ENCODE measurements at regions not wholly inside any gene's neighbourhood (a gene's known extent, or its start where the extent isn't known, plus 50 kb on each side); places are given as distances from the start of the nearest gene placed in this dataset.

GRCh38 chr17:77577491-77577890 is 381.0 kb upstream of the TNRC6C start:
- no peak for DNase-seq (ENCODE audit: extremely low read depth, insufficient read length)
- Histone ChIP-seq H3K27me3 (replicated peaks; ENCODE audit: control insufficient read depth, insufficient read depth, low read length) (no peaks in the 10 kb centered on the region; the same call in none of the 2 replicates), H3K36me3 (ENCODE audit: control insufficient read depth, insufficient read depth, low read length) (no peaks in the 10 kb centered on the region), H3K4me3 (replicated peaks; ENCODE audit: low read depth, low read length) (no peak overlapping the region)
- TF ChIP-seq, protein P1, sequence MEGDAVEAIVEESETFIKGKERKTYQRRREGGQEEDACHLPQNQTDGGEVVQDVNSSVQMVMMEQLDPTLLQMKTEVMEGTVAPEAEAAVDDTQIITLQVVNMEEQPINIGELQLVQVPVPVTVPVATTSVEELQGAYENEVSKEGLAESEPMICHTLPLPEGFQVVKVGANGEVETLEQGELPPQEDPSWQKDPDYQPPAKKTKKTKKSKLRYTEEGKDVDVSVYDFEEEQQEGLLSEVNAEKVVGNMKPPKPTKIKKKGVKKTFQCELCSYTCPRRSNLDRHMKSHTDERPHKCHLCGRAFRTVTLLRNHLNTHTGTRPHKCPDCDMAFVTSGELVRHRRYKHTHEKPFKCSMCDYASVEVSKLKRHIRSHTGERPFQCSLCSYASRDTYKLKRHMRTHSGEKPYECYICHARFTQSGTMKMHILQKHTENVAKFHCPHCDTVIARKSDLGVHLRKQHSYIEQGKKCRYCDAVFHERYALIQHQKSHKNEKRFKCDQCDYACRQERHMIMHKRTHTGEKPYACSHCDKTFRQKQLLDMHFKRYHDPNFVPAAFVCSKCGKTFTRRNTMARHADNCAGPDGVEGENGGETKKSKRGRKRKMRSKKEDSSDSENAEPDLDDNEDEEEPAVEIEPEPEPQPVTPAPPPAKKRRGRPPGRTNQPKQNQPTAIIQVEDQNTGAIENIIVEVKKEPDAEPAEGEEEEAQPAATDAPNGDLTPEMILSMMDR (IDR thresholded peaks at IDR 0.05; ENCODE audit: insufficient read depth, low read length, poor library complexity, severe bottlenecking): no peak

GRCh38 chr17:77579131-77579530 is 379.4 kb upstream of the TNRC6C start:
- DNase-seq (ENCODE audit: extremely low read depth, insufficient read length): no peak
- Histone ChIP-seq H3K4me3 (replicated peaks; ENCODE audit: low read depth, low read length) (no peak overlapping the region), H3K27me3 (replicated peaks; ENCODE audit: control insufficient read depth, insufficient read depth, low read length) (no peaks in the 10 kb centered on the region; the same call in 1 of the 2 replicates), H3K36me3 (ENCODE audit: control insufficient read depth, insufficient read depth, low read length) (no peaks in the 10 kb centered on the region)
- TF ChIP-seq, protein P1 (IDR thresholded peaks at IDR 0.05; ENCODE audit: insufficient read depth, low read length, poor library complexity, severe bottlenecking): no peak

- Histone ChIP-seq H3K36me3 (ENCODE audit: control insufficient read depth, insufficient read depth, low read length) (no peaks in the 10 kb centered on the region), H3K4me3 (replicated peaks; ENCODE audit: low read depth, low read length) (no peak overlapping the region), H3K27me3 (replicated peaks; ENCODE audit: control insufficient read depth, insufficient read depth, low read length) (no peaks in the 10 kb centered on the region; the same call in 1 of the 2 replicates)
- no peak for DNase-seq (ENCODE audit: extremely low read depth, insufficient read length)
- TF ChIP-seq, protein P1 (IDR thresholded peaks at IDR 0.05; ENCODE audit: insufficient read depth, low read length, poor library complexity, severe bottlenecking): no peak
These were observed 378.8 kb upstream of the TNRC6C start for GRCh38 chr17:77579682-77580081.

DNA sequence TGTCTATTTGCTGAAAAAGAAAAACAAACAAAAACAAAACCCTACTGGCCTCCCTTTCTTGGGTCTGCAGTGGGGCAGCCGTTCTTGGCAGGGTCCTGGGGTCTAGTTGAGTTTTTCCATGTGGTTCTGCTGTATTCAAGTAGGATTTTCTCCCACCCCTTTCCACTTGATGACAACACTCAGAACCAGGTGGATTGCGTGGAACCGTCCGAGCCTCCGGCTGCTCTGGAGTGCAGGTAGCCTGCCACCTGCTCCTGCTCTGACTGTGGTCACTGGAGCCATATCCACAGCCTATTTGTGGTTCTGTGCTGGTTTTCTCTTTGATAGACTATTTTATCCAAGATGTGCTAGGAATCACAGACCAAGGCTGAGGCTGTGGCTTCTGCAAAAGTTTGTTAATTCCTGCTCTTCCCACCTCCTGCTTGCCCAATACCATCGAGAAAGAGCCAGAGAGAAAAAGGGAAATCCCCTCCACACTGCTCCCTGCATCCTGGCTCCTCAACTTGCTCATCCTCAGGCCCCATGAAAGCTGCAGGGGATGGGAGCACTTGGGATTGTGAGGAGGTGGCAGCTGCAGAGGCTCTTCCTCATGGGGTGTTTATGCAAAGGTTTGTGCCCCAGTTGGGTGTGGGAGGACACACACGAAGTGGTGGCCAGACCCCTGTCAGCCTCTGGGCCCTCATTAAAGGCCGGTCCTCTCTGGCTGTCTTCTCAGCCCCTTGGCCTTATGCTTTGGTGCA is 377.8 kb upstream of the TNRC6C start:
- Histone ChIP-seq H3K27me3 (replicated peaks; ENCODE audit: control insufficient read depth, insufficient read depth, low read length) (no peaks in the 10 kb centered on the region; the same call in 1 of the 2 replicates), H3K36me3 (ENCODE audit: control insufficient read depth, insufficient read depth, low read length) (no peaks in the 10 kb centered on the region)

GRCh38 chr17:77581480-77581879 is 377.0 kb upstream of the TNRC6C start:
- DNase-seq (ENCODE audit: extremely low read depth, insufficient read length): no peak
- Histone ChIP-seq H3K4me3 (replicated peaks; ENCODE audit: low read depth, low read length) (no peak overlapping the region), H3K36me3 (ENCODE audit: control insufficient read depth, insufficient read depth, low read length) (no peaks in the 10 kb centered on the region), H3K27me3 (replicated peaks; ENCODE audit: control insufficient read depth, insufficient read depth, low read length) (no peaks in the 10 kb centered on the region; the same call in 1 of the 2 replicates)
- TF ChIP-seq, protein P1 (IDR thresholded peaks at IDR 0.05; ENCODE audit: insufficient read depth, low read length, poor library complexity, severe bottlenecking): no peak

More for the DNA sequence above, 377.8 kb upstream of the TNRC6C start:
- no peak for DNase-seq (ENCODE audit: extremely low read depth, insufficient read length)
- TF ChIP-seq, protein P1 (IDR thresholded peaks at IDR 0.05; ENCODE audit: insufficient read depth, low read length, poor library complexity, severe bottlenecking): no peak
- no peak overlapping the region for H3K4me3 ChIP-seq (replicated peaks; ENCODE audit: low read depth, low read length)

Data from GM06990 (cell line).